Upper lobe of right lung (tissue), 1 donor: ENCODE measurements at regions not wholly inside any gene's neighbourhood (a gene's known extent, or its start where the extent isn't known, plus 50 kb on each side); places are given as distances from the start of the nearest gene placed in this dataset.

Experiments
- ATAC-seq: fragments of 200-7000 bp; cut with Tn5 transposase; one replicate; pipeline ENCODE4 v1.9.1; 2020; ENCODE audit warnings: mild to moderate bottlenecking, moderate library complexity
- DNase-seq: peaks from one replicate; pipeline ENCODE4 v3.0.0-alpha.2; 2020
- H3K27ac ChIP-seq: fragments of 200-600 bp; one replicate; pipeline ENCODE4 v1.8.0; 2022
- H3K27me3 ChIP-seq: fragments of 200-600 bp; one replicate; pipeline ENCODE4 v1.8.0; 2022; ENCODE audit warnings: mild to moderate bottlenecking
- H3K36me3 ChIP-seq: fragments of 200-600 bp; one replicate; pipeline ENCODE4 v1.8.0; 2022
- H3K4me1 ChIP-seq: fragments of 200-600 bp; one replicate; pipeline ENCODE4 v1.8.0; 2022
- H3K4me3 ChIP-seq: fragments of 200-600 bp; one replicate; pipeline ENCODE4 v1.8.0; 2022; ENCODE audit warnings: mild to moderate bottlenecking
- H3K9me3 ChIP-seq: fragments of 200-600 bp; one replicate; pipeline ENCODE4 v1.8.0; 2022
- CTCF ChIP-seq: fragments of 200-600 bp; IDR thresholded peaks from one replicate; pipeline ENCODE4 v1.8.0; 2022; ENCODE audit warnings: antibody characterized with exemption
- intact Hi-C: fragments of 100-400 bp; cut with DNase I; formaldehyde crosslinking; loops from one replicate; pipeline ENCODE4 v1.11.0; 2022
- donor health status: DM: no; HTN: yes; CAD: no; lungs with severe emphysema.

GRCh38 chr3:176376531-176376930, 820.8 kb downstream of the TBL1XR1 start:
- Histone ChIP-seq H3K9me3 (no peaks in the 10 kb centered on the region), H3K36me3 (no peaks in the 10 kb centered on the region), H3K27ac (no peak overlapping the region), H3K4me1 (no peaks in the 10 kb centered on the region), H3K4me3 (no peak overlapping the region), H3K27me3 (no peaks in the 10 kb centered on the region)
- ATAC-seq, result no peak
- no peak for TF ChIP-seq CTCF
- intact Hi-C loops, result no loop called here
- no peak for DNase-seq

- Histone ChIP-seq H3K9me3 (no peaks in the 10 kb centered on the region), H3K27me3 (no peaks in the 10 kb centered on the region), H3K27ac (no peak overlapping the region), H3K4me1 (no peaks in the 10 kb centered on the region), H3K4me3 (no peak overlapping the region), H3K36me3 (no peaks in the 10 kb centered on the region)
- no peak for TF ChIP-seq CTCF
- DNase-seq, result no peak
- no peak for ATAC-seq
- intact Hi-C loops, result no loop called here
Measured at GRCh38 chr3:176375519-176375918, 821.8 kb downstream of the TBL1XR1 start.

GRCh38 chr3:176362191-176362731, 835.0 kb downstream of the TBL1XR1 start:
- DNase-seq (no peak), ATAC-seq (no peak)
- Histone ChIP-seq H3K27me3 (no peaks in the 10 kb centered on the region), H3K4me1 (no peaks in the 10 kb centered on the region), H3K9me3 (no peaks in the 10 kb centered on the region), H3K4me3 (no peak overlapping the region), H3K27ac (no peak overlapping the region), H3K36me3 (no peaks in the 10 kb centered on the region)
- intact Hi-C loops, result no loop called here
- no peak for TF ChIP-seq CTCF

GRCh38 chr3:176359211-176359610, 838.1 kb downstream of the TBL1XR1 start:
- Histone ChIP-seq H3K27me3 (no peaks in the 10 kb centered on the region), H3K4me3 (no peak overlapping the region), H3K4me1 (no peaks in the 10 kb centered on the region), H3K9me3 (no peaks in the 10 kb centered on the region), H3K27ac (no peak overlapping the region), H3K36me3 (no peaks in the 10 kb centered on the region)
- TF ChIP-seq CTCF, result no peak
- DNase-seq (no peak), ATAC-seq (no peak)
- intact Hi-C loops, result no loop called here

GRCh38 chr3:176357891-176358290, 839.4 kb downstream of the TBL1XR1 start:
- TF ChIP-seq CTCF, result no peak
- DNase-seq, result no peak
- H3K4me3 ChIP-seq, result no peak overlapping the region
- intact Hi-C loops, result no loop called here
- ATAC-seq, result no peak
- no peaks in the 10 kb centered on the region for H3K4me1 ChIP-seq
- H3K27ac ChIP-seq, result no peak overlapping the region
- no peaks in the 10 kb centered on the region for H3K9me3 ChIP-seq
- H3K27me3 ChIP-seq, result no peaks in the 10 kb centered on the region
- no peaks in the 10 kb centered on the region for H3K36me3 ChIP-seq

GRCh38 chr3:176354843-176355242, 842.4 kb downstream of the TBL1XR1 start:
- intact Hi-C loops, result no loop called here

More at GRCh38 chr3:176354843-176355242, 842.4 kb downstream of the TBL1XR1 start:
- H3K4me3 ChIP-seq, result no peak overlapping the region
- DNase-seq, result no peak
- H3K9me3 ChIP-seq, result no peaks in the 10 kb centered on the region
- TF ChIP-seq CTCF, result no peak
- H3K27ac ChIP-seq, result no peak overlapping the region
- H3K36me3 ChIP-seq, result no peaks in the 10 kb centered on the region
- no peaks in the 10 kb centered on the region for H3K4me1 ChIP-seq
- no peak for ATAC-seq
- no peaks in the 10 kb centered on the region for H3K27me3 ChIP-seq
